Activated T-cell treated with anti-CD3 and anti-CD28 coated beads for 48 hours (primary cell): ENCODE measurements at regions not wholly inside any gene's neighbourhood (a gene's known extent, or its start where the extent isn't known, plus 50 kb on each side); places are given as distances from the start of the nearest gene placed in this dataset.

ENCODE experiments used
- DNase-seq: peaks from one replicate; pipeline ENCODE4 v3.0.0-alpha.2; 2020; ENCODE audit warnings: low read depth

DNA sequence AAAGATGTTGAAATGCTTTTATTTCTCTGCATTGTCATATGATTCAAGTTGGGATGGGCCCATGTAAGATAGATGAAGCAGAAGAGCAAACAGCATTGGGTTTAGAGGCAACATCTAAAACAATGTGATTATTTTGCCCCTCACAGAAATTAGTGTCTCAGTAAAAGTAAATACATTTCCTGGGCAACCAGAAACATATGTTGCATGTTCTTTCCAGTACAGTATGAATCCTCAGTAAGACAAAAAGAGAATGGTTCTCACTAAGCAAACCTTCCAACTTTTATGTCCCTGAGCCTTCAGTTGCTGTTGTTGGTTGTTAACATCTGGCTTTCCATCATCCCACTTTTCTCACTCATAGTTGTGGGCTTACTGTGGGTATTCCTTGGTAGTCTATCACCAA is 222.5 kb upstream of the PRPS1L1 start:
- no peak for DNase-seq

GRCh38 chr7:18257711-18258110 is 230.1 kb upstream of the PRPS1L1 start:
- DNase-seq, result no peak

DNA sequence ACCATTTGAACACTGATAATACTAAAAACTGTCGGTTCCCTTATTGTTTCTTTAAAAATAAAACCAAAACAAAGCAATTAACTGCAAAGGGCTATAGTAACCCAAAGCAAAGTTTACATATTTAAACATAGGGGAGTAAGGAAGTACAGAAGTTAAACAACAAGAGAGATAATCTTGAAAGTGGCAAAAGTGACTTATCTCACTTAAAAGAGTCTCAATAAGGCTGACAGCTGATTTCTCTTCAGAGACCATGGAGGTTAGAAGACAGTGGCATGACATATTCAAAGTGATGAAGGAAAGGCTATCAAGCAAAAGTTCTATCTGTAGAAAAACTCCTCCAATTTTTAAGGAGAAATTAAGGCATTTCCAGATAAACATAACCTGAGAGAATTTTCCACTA is 233.5 kb upstream of the HDAC9 start:
- DNase-seq, result no peak

- DNase-seq, result no peak
Observed at GRCh38 chr7:18265611-18266281, 229.8 kb upstream of the HDAC9 start.

- DNase-seq, result no peak
Observed at GRCh38 chr7:18268571-18268970, 227.0 kb upstream of the HDAC9 start.

- no peak for DNase-seq
Observed at GRCh38 chr7:18276380-18276779, 219.2 kb upstream of the HDAC9 start.

DNA sequence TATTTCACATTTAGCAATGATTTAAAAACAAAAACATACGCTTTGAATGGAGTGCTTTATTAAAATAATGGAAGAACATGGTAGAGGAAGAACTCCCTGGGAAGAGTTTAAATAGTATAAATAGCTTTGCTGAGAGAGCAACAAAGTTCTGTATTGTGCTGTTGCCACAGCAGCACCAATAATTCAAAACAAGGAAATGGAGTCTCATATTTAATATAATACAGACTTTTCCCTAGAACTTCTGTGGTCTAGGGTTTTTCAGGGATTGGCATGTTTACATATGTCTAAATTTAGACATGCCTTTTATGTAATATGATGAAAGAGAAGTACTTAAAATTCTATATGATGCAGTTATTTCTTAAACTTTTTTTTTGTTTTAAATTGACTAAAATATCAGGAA is 217.2 kb upstream of the HDAC9 start:
- no peak for DNase-seq

GRCh38 chr7:18283045-18283444 is 212.5 kb upstream of the HDAC9 start:
- DNase-seq, result no peak

- no peak for DNase-seq
Observed at GRCh38 chr7:18287482-18287881, 208.1 kb upstream of the HDAC9 start.

- DNase-seq, result no peak
Observed at GRCh38 chr7:18288322-18289037, 207.1 kb upstream of the HDAC9 start.

DNA sequence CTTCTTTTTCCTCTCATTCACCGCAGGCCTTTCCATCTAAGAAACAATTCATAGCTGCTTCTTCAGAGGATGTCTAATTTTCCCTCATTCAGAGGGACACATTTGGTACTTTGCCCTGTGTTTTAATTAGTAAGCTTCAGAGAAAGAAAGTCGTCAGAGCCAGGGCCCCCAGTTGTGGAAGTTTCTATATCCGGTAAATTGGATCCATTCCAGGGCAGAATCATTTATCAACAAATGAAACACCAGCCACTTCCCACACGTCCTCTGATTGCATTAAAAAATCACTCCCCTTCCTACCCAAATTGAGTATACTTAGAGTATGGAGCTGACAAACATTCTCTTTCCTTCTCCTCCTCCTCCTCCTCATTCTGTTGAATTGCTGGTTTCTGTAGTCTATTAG is 205.8 kb upstream of the HDAC9 start:
- no peak for DNase-seq

GRCh38 chr7:18290223-18290622 is 205.3 kb upstream of the HDAC9 start:
- no peak for DNase-seq

GRCh38 chr7:18290865-18291264 is 204.7 kb upstream of the HDAC9 start:
- no peak for DNase-seq

DNA sequence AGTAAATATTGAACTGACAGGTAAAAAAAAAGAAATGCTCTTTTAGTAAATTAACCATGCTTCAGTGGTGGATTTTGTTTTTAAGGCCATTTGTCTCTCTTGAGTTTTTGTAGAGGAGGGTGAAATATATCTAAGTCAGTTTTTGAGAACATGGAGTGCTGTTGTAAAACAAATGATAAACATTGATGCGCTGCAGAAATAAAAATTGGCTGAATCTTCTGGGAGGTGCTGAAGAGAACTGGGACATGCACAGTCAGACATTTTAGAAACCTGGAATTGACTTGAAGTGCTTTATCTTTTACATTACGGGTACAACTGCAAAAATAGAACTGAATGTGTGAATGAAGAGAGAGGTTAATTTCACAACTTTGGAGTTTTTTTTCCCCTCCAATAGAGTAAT is 203.0 kb upstream of the HDAC9 start:
- no peak for DNase-seq

DNA sequence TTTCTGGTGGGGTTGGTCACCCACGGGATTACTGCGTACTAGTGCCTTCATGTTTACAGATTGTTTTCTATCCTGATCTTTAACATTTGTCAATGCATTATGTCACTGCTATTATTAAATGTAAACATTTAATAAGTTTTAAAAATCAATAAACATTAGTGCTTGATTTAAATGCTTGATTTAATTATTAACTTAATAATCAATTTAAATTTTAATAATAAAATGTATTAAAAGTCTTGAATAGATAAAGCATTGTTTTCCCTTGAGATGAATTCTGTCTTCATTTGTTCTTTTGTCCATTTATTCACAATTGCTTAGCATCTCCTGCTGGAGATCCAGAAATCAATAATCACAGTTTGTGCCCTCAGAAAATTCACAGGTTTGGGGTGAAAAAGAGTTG is 201.8 kb upstream of the HDAC9 start:
- DNase-seq, result no peak

- DNase-seq, result no peak
Observed at GRCh38 chr7:18294411-18294810, 201.1 kb upstream of the HDAC9 start.

DNA sequence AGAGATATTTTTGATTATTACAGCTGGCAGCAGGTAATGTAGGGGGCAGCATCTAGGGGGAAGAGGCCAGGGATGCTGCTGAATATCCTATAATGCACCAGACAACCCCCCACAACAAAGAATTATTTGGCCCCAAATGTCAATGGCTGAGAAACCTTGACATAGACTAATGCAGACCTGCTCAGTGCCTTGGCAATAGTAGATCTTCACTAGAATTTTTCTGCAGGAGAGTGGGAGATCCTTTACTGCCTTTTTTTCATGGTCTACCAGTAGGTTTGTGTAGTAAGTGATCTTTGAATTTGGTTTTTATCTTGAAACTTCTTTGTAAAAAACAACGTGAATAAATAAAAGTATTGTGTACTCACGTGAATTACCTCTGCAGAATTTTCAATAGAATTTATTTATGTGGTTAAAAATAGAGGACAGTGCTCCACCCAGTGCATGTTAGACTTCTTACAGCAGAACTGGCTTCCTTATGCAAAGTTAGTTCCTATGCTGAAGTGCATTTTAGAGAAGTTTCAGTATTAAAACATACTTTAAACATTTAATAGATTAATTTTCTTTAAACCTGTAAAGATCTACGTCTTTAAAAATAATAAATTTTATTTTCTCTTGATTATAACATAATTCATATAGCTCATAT is 199.6 kb upstream of the HDAC9 start:
- no peak for DNase-seq

DNA sequence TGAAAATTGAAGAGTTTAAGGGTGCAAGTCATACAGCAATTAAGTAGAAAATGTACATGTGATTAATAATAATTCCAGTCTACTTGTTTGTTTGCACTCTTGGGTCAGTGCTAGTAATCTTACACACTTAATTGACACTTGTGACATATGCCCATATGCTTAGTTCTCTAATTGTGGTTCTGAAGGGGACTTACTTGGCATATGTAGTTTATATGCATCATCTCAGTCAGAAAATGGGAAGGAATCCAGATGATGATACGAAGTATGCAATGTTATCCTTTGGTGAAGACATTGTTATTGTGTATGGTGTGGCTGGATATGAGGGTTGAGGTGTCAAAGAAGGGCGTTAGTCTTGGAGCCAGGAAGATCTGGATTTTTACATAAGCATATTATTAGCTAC is 193.5 kb upstream of the HDAC9 start:
- no peak for DNase-seq

DNA sequence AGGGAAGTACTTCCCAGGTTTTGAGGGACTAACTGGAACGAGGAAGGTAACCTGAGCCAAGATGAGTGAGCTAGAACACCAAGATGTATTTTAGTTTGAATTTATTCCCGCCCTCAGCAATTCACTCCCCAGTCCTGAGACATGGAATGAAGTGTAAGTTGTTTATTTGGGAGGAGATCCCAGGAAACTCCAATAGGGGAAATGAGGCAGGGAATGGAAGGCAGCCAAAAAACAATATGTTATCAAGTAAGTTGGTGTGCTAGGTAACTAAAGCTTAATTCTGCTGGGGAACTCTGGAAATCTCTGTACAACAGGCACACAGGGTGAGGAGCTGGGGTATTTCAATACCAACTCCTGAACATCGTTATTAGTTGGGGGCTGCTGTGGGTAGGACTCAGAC is 189.7 kb upstream of the HDAC9 start:
- no peak for DNase-seq

GRCh38 chr7:18306696-18307095 is 188.9 kb upstream of the HDAC9 start:
- no peak for DNase-seq

DNA sequence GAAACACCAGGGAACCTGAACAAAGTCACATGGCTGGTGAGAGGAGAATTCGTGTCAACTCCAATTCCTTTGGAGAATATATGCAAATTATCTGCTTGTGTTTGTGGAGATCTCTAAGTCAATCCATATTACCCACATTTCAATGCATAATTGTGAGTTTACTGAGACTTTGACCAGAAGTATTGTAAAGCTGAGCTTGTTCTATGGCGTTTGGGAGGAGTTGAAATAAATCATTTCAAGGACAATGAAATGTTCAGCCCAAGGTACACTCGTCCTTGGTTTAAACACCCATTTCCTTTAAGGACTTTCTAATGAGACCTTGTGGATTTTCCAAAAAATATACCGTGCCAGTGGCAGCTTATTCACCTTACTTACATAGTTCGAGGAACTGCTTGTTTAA is 186.6 kb upstream of the HDAC9 start:
- no peak for DNase-seq

DNA sequence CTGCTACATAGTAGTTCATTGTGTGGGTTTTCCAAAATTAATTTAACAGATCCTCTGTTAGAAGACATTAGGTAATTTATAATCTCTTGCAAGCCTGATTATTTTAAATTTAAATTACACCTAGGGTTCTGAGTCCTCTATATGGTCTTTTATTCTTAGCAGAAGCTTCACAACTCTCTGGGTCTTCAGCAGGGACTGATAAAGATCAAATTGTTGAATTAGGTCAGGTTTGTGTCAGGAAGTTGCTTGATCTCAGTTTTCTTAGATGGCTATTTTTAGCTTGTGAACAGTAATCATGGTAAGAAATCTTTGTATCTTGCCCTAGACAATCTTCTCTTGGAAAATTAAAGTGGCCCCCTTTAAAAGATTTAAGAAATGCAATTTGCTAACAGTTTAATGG is 183.1 kb upstream of the HDAC9 start:
- DNase-seq, result no peak

- DNase-seq, result no peak
Observed at GRCh38 chr7:18313965-18314364, 181.6 kb upstream of the HDAC9 start.

DNA sequence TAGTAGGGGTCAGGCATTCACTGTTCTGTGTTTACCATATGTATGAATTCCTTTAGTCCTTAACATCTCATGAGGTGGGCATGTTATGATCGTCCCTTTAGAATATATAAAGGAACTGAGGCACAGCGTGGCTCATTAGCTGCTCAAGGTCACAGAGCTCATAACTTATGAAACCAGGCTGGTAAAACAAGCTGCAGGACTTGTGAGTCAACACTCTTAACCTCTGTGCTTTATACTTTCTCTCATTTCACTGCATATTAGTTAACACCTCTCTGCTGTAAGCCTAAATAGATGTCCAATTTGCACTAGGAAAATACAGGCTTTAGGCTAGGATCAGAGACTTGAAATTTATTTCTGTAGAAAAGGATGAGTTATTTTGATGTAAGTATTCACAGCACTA is 180.3 kb upstream of the HDAC9 start:
- DNase-seq, result no peak
